ENCODE measurements at regions not wholly inside any gene's neighbourhood (a gene's known extent, or its start where the extent isn't known, plus 50 kb on each side); places are given as distances from the start of the nearest gene placed in this dataset.

DNA sequence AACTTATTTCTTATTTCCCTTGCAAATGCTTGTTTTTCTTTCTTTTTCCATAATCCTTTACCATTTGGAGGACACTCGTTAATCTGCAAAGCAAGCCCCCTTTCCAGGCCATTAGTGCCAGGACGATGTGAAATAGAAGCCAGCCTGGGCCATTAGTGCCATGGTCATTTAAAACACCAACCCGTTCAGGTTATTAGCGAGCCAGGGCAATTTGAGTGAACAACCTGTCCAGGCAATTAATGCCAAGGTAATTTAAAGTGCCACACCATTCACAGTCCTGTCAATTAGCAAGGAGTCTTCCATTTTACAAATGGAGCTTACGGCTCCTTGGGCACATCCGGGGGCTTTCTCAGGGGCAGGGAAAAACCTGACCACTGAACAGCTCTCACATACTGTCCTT lies 370.6 kb downstream of the HRH4 start:
- no peak for DNase-seq (ENCODE audit: low spot score)

GRCh38 chr18:24831871-24832665 lies 371.6 kb downstream of the HRH4 start:
- DNase-seq (ENCODE audit: low spot score), result no peak

GRCh38 chr18:24835751-24836150 lies 375.3 kb downstream of the HRH4 start:
- DNase-seq (ENCODE audit: low spot score), result no peak

DNA sequence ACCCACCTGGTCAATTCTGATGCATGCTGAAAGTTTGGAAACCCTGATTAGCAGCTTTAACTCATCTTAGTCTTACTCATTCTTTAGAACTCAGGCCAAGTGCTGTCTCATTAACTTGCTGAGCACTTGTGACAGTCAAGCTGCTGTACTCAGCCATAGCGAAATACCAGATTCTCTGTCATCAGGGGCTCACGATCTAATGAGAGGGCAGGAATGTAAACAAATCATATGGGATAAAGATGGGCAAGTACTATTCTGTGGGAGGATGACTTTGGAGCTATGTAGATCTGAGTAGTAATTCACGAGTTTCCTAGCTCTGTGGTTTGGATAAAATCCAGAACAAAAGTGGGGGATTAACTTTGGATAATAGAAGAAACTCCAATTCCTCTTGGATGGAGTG lies 376.6 kb downstream of the HRH4 start:
- peak; percentile 89 for DNase-seq (ENCODE audit: low spot score)

DNA sequence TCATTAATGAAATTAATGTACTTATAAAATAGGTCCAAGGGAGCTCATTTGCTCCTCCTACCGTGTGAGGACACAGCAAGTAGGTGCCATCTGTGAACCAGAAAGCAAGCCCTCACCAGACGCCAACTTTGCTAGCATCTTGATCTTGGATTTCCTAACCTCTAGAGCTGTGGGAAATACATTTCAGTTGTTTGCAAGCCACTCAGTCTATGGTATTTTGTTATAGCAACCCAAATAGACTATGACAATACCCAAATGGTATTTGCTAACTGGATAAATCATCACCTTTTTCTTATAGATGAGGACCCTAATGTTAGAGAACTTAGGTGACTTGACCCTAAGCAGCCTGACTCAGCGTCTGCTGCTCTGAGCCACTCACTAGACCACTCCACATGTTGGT lies 379.6 kb downstream of the HRH4 start:
- DNase-seq (ENCODE audit: low spot score), result peak; percentile 12

- DNase-seq (ENCODE audit: low spot score), result no peak
These were observed 380.2 kb downstream of the HRH4 start for GRCh38 chr18:24840640-24841039.

- DNase-seq (ENCODE audit: low spot score), result no peak
These were observed 381.1 kb downstream of the HRH4 start for GRCh38 chr18:24841536-24841935.

- no peak for DNase-seq (ENCODE audit: low spot score)
These were observed 382.7 kb downstream of the HRH4 start for GRCh38 chr18:24843123-24843522.

DNA sequence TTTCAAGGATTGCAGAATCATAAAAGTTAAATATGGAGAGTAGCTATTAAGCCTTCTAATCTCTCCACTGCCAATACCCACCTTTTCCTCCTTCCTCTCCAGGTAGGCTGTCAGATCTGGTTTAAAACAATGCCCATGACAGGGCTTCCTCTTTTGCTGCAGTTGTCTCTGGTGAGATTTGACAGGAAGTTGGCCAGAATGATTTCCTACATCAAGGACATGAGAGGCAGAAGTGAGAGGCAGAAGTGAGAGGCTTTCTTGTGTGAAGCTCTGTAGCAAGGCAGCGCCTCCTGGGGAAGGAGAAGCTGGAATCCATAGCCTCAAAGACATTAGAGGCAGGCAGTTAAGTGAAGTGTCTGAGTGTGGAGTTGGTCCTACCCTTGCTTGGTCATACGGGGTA lies 385.7 kb downstream of the HRH4 start:
- no peak for DNase-seq (ENCODE audit: low spot score)

DNA sequence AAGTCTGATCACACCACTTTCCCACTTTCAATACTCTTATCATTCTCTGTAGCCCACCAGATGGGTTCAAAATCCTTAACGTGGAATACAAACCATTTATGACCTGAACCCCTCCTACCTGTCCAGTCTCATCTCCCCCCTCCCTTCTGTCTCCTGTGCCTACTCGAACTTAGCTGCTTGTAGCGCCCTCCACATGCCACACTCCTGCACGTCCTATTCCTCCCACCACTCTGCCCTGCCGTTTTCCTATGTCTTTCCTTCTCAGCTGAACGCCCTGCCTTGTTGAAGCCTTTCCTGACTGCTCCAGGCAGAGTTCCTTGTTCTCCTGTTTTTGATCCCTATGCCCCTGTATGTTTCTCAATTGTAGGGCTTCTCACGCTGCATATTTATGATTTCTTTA lies 390.1 kb downstream of the HRH4 start:
- no peak for DNase-seq (ENCODE audit: low spot score)

DNA sequence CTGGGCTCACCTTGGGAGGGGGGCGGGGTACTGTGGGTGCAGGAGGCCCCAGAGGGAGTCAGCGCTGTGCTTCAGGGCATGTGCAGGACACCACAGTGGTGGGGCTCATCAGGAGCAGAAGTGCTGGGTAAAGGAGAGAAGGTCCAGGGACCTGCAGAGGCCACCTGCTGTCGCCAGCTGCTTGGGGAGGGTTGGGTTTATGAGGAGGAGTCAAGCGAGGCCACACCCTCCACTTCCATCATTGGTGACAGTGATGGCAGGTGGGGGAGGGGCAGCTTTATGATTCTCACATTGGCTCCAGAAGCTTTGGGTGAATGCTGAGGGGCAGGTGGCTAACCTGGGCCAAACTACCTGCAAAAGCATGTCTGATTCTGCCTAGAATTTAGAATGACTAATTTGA lies 392.6 kb downstream of the HRH4 start:
- DNase-seq (ENCODE audit: low spot score), result no peak

DNA sequence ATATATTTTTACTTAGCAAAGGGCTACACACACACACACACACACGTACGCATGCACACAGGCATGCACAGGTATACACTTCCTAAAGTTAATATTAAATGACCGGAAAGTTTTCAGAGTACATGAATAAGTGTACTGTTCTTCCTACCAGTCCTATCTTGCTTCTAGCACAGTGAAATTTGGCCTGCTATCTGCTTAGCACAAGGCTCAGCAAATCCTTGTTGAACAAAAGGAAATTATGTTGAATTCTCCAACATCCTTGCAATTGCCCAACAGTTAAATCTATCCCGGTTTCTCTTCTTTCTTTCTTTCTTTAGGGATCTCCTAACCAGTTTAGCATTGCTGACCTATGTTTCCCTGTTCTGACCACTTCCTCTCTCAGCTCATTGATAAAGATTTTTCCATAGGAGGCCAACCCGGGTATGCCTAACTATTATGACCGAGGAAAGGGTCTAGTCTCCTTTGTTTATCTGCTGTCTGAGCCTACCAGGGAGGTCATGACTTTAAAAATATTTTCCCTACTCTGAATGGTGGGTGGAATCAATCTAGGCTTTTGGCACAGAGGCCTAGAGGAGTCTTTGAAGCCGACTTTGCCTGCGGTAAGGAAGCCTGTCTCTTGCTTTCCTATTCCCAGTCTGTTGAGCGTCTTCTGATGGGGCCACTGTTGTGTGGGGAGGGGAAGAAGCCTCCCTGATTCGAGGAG lies 400.7 kb downstream of the HRH4 start:
- DNase-seq (ENCODE audit: low spot score), result no peak

DNA sequence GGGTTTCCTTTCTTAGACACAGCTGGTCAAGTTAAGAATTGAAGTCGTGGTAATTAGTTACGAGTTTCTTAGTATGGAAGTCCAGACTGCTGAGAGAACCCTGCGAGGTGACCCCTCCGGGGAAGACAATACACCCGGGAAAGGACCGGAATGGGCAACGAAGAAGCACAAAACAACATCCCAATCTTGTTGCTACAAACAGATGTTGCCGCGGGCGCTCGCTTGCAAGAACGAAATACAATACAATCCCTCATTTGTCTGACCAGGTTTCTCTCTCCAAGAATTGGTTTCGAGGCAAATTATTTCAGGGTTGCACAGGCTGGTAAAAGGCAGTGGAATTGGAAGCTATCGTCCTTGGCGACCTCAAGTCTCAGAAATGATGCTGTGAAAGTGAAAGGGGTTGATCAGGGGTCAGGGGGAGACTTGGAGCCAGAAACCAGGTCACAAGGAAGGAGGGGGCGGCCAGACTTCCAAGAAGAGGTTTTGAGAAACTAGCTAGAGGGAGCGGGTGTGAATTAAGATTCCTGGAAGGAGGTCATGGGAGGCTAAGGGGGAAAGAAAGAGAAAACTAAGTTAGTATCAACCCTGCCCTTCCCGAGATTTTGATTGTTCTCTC lies 401.9 kb downstream of the HRH4 start:
- no peak for DNase-seq (ENCODE audit: low spot score)

GRCh38 chr18:24868311-24868710 lies 407.9 kb downstream of the HRH4 start:
- no peak for DNase-seq (ENCODE audit: low spot score)

DNA sequence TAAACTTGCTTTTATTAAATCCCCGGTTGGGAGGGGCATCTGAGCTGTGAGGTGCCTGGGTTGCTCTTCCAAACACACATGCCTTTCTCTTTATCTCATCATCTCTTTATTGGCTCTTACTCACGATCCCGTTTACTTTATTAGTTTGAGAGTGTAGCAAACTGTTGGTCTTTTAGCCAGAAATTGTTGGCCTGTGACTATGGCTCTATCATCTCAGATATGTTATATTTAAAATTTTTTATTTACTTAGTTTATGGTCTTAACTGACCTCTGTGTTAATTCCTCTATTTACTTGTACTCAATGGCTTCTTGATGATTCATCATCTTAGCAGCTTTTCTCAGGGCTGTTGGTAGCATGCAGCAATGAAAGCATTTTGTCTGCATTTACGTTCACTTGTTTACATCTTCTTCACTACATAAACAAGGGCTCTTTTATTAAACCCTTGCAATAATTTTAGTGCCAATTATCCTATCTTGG lies 408.4 kb downstream of the HRH4 start:
- DNase-seq (ENCODE audit: low spot score), result peak; percentile 78

- no peak for DNase-seq (ENCODE audit: low spot score)
These were observed 408.8 kb downstream of the HRH4 start for GRCh38 chr18:24869285-24869684.

GRCh38 chr18:24875286-24875685 lies 414.8 kb downstream of the HRH4 start:
- peak; percentile 20 for DNase-seq (ENCODE audit: low spot score)

DNA sequence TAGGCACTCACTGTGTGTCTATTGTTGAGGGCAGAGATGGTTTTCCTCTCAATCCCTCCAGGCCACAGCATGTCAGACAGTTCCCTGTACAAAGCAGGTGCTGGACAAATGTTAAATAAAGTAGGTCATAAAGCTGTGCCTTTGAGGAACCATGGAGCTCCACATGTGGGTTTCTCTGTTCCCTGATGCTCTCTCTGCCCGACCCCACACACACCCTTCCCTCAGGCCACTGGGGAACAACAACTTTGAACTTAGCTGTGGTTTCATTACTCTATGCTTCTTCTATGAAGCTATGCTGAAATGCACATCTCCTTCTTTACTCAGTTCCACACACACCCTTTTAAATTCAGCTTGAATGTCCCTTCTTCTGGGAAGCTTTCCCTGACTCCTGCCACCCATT lies 415.3 kb downstream of the HRH4 start:
- peak; percentile 51 for DNase-seq (ENCODE audit: low spot score)

DNA sequence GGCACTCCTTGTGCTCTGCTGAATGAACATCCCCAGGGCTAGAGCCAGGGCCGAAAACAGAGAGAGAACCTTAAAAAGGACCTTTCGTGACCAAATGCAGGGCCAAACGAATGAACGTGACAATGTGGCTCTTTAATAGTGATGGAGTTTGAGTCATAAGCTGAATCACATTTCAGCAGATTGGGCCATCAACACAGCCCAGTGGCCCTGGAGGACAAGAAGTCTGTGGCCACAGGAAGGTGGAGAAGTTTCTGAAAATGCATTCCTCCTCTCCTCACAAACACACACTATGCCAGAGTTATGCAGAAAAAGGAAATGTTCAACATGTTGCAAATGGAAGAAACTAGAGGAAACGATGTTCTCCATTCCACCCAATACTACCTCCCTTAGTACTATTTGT lies 415.8 kb downstream of the HRH4 start:
- peak; percentile 82 for DNase-seq (ENCODE audit: low spot score)

- no peak for DNase-seq (ENCODE audit: low spot score)
These were observed 416.6 kb downstream of the HRH4 start for GRCh38 chr18:24877066-24877465.

GRCh38 chr18:24877546-24877945 lies 417.1 kb downstream of the HRH4 start:
- DNase-seq (ENCODE audit: low spot score), result no peak

GRCh38 chr18:24878289-24878688 lies 417.9 kb downstream of the HRH4 start:
- peak; percentile 58 for DNase-seq (ENCODE audit: low spot score)

- DNase-seq (ENCODE audit: low spot score), result no peak
These were observed 424.8 kb downstream of the HRH4 start for GRCh38 chr18:24885276-24885675.
